ENCODE measurements at regions not wholly inside any gene's neighbourhood (a gene's known extent, or its start where the extent isn't known, plus 50 kb on each side); places are given as distances from the start of the nearest gene placed in this dataset.

- Histone ChIP-seq H3K36me3 (ENCODE audit: control insufficient read depth, insufficient read depth, low read length) (no peaks in the 10 kb centered on the region), H3K4me3 (ENCODE audit: low read length) (no peak overlapping the region), H3K27me3 (ENCODE audit: control insufficient read depth, insufficient read depth, low read length) (no peaks in the 10 kb centered on the region), H3K9me3 (ENCODE audit: control insufficient read depth, low read depth, low read length) (no peaks in the 10 kb centered on the region), H3K4me1 (ENCODE audit: control insufficient read depth, insufficient read depth, low read length) (no peaks in the 10 kb centered on the region), H3K27ac (ENCODE audit: low read length) (no peak overlapping the region)
- no peak for DNase-seq
- 60% methylated on average over 2 of the region's 3 CpGs for WGBS (ENCODE audit: insufficient coverage, low lambda C conversion rate)
Measured at GRCh38 chr7:18239212-18239611, 211.6 kb upstream of the PRPS1L1 start.

- Histone ChIP-seq H3K9me3 (ENCODE audit: control insufficient read depth, low read depth, low read length) (no peaks in the 10 kb centered on the region), H3K36me3 (ENCODE audit: control insufficient read depth, insufficient read depth, low read length) (no peaks in the 10 kb centered on the region), H3K27ac (ENCODE audit: low read length) (no peak overlapping the region), H3K27me3 (ENCODE audit: control insufficient read depth, insufficient read depth, low read length) (no peaks in the 10 kb centered on the region), H3K4me3 (ENCODE audit: low read length) (no peak overlapping the region), H3K4me1 (ENCODE audit: control insufficient read depth, insufficient read depth, low read length) (no peaks in the 10 kb centered on the region)
- no peak for DNase-seq
- no CpG with 5 or more reads among the region's 3 CpGs for WGBS (ENCODE audit: insufficient coverage, low lambda C conversion rate)
Measured at GRCh38 chr7:18241543-18242231, 214.0 kb upstream of the PRPS1L1 start.

DNA sequence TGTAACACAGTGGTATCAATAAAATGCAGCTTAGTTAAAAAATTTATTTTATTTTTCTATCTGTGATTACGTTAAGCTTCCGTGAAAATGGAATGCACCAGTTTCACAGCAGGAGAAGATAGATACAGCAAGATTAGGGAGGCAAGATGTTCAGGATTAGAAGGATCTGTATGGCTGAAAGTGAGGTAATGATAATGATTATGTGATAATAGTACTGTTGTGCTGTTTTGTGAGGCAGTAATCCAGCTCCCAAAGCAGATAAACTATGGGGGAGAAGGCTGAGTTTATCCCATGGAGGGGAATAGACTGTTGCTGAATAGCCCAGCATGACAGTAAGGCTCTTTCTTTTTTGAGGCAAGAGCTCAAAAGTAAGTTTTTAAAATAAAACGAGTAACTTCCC is 216.1 kb upstream of the PRPS1L1 start:
- 96% methylated on average over 3 of the region's 3 CpGs for WGBS (ENCODE audit: insufficient coverage, low lambda C conversion rate)
- H3K9me3 ChIP-seq (ENCODE audit: control insufficient read depth, low read depth, low read length): no peaks in the 10 kb centered on the region

GRCh38 chr7:18250133-18250532 is 222.5 kb upstream of the PRPS1L1 start:
- Histone ChIP-seq H3K36me3 (ENCODE audit: control insufficient read depth, insufficient read depth, low read length) (no peaks in the 10 kb centered on the region), H3K9me3 (ENCODE audit: control insufficient read depth, low read depth, low read length) (peaks cover 4% of the 10 kb centered on the region), H3K27ac (ENCODE audit: low read length) (no peak overlapping the region), H3K4me3 (ENCODE audit: low read length) (no peak overlapping the region), H3K4me1 (ENCODE audit: control insufficient read depth, insufficient read depth, low read length) (no peaks in the 10 kb centered on the region), H3K27me3 (ENCODE audit: control insufficient read depth, insufficient read depth, low read length) (no peaks in the 10 kb centered on the region)
- DNase-seq: no peak

More for the DNA sequence above, 216.1 kb upstream of the PRPS1L1 start:
- Histone ChIP-seq H3K27ac (ENCODE audit: low read length) (no peak overlapping the region), H3K4me3 (ENCODE audit: low read length) (no peak overlapping the region), H3K4me1 (ENCODE audit: control insufficient read depth, insufficient read depth, low read length) (no peaks in the 10 kb centered on the region), H3K27me3 (ENCODE audit: control insufficient read depth, insufficient read depth, low read length) (no peaks in the 10 kb centered on the region), H3K36me3 (ENCODE audit: control insufficient read depth, insufficient read depth, low read length) (no peaks in the 10 kb centered on the region)
- DNase-seq: no peak

- no peak for DNase-seq
- no peaks in the 10 kb centered on the region for H3K27me3 ChIP-seq (ENCODE audit: control insufficient read depth, insufficient read depth, low read length)
- no peaks in the 10 kb centered on the region for H3K4me1 ChIP-seq (ENCODE audit: control insufficient read depth, insufficient read depth, low read length)
- H3K27ac ChIP-seq (ENCODE audit: low read length): no peak overlapping the region
- no peaks in the 10 kb centered on the region for H3K36me3 ChIP-seq (ENCODE audit: control insufficient read depth, insufficient read depth, low read length)
- no CpG with 5 or more reads among the region's 2 CpGs for WGBS (ENCODE audit: insufficient coverage, low lambda C conversion rate)
- H3K4me3 ChIP-seq (ENCODE audit: low read length): no peak overlapping the region
- H3K9me3 ChIP-seq (ENCODE audit: control insufficient read depth, low read depth, low read length): peaks cover 12% of the 10 kb centered on the region
Measured at GRCh38 chr7:18257711-18258110, 230.1 kb upstream of the PRPS1L1 start.

DNA sequence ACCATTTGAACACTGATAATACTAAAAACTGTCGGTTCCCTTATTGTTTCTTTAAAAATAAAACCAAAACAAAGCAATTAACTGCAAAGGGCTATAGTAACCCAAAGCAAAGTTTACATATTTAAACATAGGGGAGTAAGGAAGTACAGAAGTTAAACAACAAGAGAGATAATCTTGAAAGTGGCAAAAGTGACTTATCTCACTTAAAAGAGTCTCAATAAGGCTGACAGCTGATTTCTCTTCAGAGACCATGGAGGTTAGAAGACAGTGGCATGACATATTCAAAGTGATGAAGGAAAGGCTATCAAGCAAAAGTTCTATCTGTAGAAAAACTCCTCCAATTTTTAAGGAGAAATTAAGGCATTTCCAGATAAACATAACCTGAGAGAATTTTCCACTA is 233.5 kb upstream of the HDAC9 start:
- Histone ChIP-seq H3K36me3 (ENCODE audit: control insufficient read depth, insufficient read depth, low read length) (no peaks in the 10 kb centered on the region), H3K4me3 (ENCODE audit: low read length) (no peak overlapping the region), H3K9me3 (ENCODE audit: control insufficient read depth, low read depth, low read length) (peaks cover 12% of the 10 kb centered on the region), H3K4me1 (ENCODE audit: control insufficient read depth, insufficient read depth, low read length) (no peaks in the 10 kb centered on the region), H3K27ac (ENCODE audit: low read length) (no peak overlapping the region), H3K27me3 (ENCODE audit: control insufficient read depth, insufficient read depth, low read length) (no peaks in the 10 kb centered on the region)
- DNase-seq: no peak
- WGBS (ENCODE audit: insufficient coverage, low lambda C conversion rate): 100% methylated on average over 1 of the region's 1 CpG

- Histone ChIP-seq H3K4me3 (ENCODE audit: low read length) (no peak overlapping the region), H3K36me3 (ENCODE audit: control insufficient read depth, insufficient read depth, low read length) (no peaks in the 10 kb centered on the region), H3K9me3 (ENCODE audit: control insufficient read depth, low read depth, low read length) (peaks cover 7% of the 10 kb centered on the region), H3K27ac (ENCODE audit: low read length) (no peak overlapping the region), H3K27me3 (ENCODE audit: control insufficient read depth, insufficient read depth, low read length) (no peaks in the 10 kb centered on the region), H3K4me1 (ENCODE audit: control insufficient read depth, insufficient read depth, low read length) (no peaks in the 10 kb centered on the region)
- 100% methylated on average over 3 of the region's 4 CpGs for WGBS (ENCODE audit: insufficient coverage, low lambda C conversion rate)
- DNase-seq: no peak
Measured at GRCh38 chr7:18265611-18266281, 229.8 kb upstream of the HDAC9 start.

DNA sequence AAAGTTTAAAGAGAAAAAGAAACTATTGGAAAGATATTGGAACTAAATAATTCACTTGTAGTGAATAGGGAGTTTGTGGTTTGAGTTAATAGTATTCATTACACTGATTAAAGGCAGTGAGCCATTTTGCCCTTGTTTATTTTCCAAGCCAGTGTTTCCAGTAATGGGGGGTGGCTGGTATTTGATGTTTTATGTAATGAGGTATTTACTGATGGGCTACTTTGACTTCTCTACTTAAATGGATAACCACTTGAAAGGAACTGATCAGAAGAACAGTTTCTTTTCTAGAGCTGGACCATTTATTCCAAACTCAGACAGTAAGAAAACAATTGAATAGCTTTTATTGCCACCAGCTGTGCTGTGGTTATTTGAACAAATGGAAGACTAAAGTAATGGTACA is 227.0 kb upstream of the HDAC9 start:
- H3K4me1 ChIP-seq (ENCODE audit: control insufficient read depth, insufficient read depth, low read length): no peaks in the 10 kb centered on the region
- DNase-seq: no peak
- H3K27ac ChIP-seq (ENCODE audit: low read length): no peak overlapping the region
- H3K36me3 ChIP-seq (ENCODE audit: control insufficient read depth, insufficient read depth, low read length): no peaks in the 10 kb centered on the region
- H3K27me3 ChIP-seq (ENCODE audit: control insufficient read depth, insufficient read depth, low read length): no peaks in the 10 kb centered on the region
- H3K4me3 ChIP-seq (ENCODE audit: low read length): no peak overlapping the region
- H3K9me3 ChIP-seq (ENCODE audit: control insufficient read depth, low read depth, low read length): no peaks in the 10 kb centered on the region

DNA sequence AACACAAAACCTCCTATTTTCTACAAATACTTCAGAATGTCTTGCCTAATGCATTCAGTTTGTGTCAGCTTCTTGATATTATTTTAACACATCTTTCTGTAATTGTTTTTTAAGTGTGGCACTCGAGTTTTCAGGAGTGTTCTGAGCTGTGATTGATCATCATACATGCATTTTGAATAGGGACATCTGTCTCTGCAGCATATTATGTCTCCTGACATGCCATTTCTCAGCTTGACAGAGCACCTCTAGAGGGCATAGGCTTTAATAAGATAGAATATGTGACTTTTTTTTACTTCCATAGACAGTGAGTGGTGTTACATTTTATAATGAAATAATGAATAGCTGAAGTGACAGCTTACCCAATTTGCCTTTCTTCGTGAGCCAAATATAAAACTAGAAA is 219.2 kb upstream of the HDAC9 start:
- Histone ChIP-seq H3K9me3 (ENCODE audit: control insufficient read depth, low read depth, low read length) (no peaks in the 10 kb centered on the region), H3K4me3 (ENCODE audit: low read length) (no peak overlapping the region), H3K4me1 (ENCODE audit: control insufficient read depth, insufficient read depth, low read length) (no peaks in the 10 kb centered on the region), H3K27me3 (ENCODE audit: control insufficient read depth, insufficient read depth, low read length) (no peaks in the 10 kb centered on the region), H3K27ac (ENCODE audit: low read length) (no peak overlapping the region), H3K36me3 (ENCODE audit: control insufficient read depth, insufficient read depth, low read length) (no peaks in the 10 kb centered on the region)
- WGBS (ENCODE audit: insufficient coverage, low lambda C conversion rate): 100% methylated on average over 1 of the region's 2 CpGs
- no peak for DNase-seq

- no peak for DNase-seq
- no peaks in the 10 kb centered on the region for H3K9me3 ChIP-seq (ENCODE audit: control insufficient read depth, low read depth, low read length)
- H3K36me3 ChIP-seq (ENCODE audit: control insufficient read depth, insufficient read depth, low read length): no peaks in the 10 kb centered on the region
- H3K4me1 ChIP-seq (ENCODE audit: control insufficient read depth, insufficient read depth, low read length): no peaks in the 10 kb centered on the region
- no peaks in the 10 kb centered on the region for H3K27me3 ChIP-seq (ENCODE audit: control insufficient read depth, insufficient read depth, low read length)
- no peak overlapping the region for H3K4me3 ChIP-seq (ENCODE audit: low read length)
- H3K27ac ChIP-seq (ENCODE audit: low read length): no peak overlapping the region
- 60% methylated on average over 1 of the region's 1 CpG for WGBS (ENCODE audit: insufficient coverage, low lambda C conversion rate)
Measured at GRCh38 chr7:18278316-18278715, 217.2 kb upstream of the HDAC9 start.

DNA sequence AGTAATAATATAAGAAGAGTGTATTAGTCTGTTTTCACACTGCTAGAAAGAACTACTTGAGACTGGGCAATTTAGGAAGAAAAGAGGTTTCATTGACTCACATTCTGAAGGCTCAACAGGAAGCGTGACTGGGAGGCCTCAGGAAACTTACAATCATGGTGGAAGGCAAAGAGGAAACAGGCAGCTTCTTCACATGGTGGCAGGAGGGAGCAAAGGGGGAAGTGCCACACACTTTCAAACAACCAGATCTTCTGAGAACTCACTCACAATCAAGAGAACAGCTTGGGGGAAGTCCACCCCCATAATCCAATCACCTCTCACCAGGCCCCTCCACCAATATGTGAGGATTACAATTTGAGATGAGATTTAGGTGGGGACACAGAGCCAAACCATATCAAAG is 212.5 kb upstream of the HDAC9 start:
- no peaks in the 10 kb centered on the region for H3K4me1 ChIP-seq (ENCODE audit: control insufficient read depth, insufficient read depth, low read length)
- no peak overlapping the region for H3K4me3 ChIP-seq (ENCODE audit: low read length)
- H3K27me3 ChIP-seq (ENCODE audit: control insufficient read depth, insufficient read depth, low read length): peaks cover 3% of the 10 kb centered on the region
- H3K27ac ChIP-seq (ENCODE audit: low read length): no peak overlapping the region
- DNase-seq: no peak
- H3K36me3 ChIP-seq (ENCODE audit: control insufficient read depth, insufficient read depth, low read length): no peaks in the 10 kb centered on the region
- WGBS (ENCODE audit: insufficient coverage, low lambda C conversion rate): no CpG with 5 or more reads among the region's 1 CpG
- H3K9me3 ChIP-seq (ENCODE audit: control insufficient read depth, low read depth, low read length): no peaks in the 10 kb centered on the region
